ENCODE measurements at regions not wholly inside any gene's neighbourhood (a gene's known extent, or its start where the extent isn't known, plus 50 kb on each side); places are given as distances from the start of the nearest gene placed in this dataset.
A peak's percentile ranks its signal among the peaks of the same experiment; 100 is the strongest.

GRCh38 chr2:217356781-217357180 is 496.9 kb upstream of the TNP1 start:
- no peak overlapping the region for H3K27ac ChIP-seq (ENCODE audit: low read depth in 1 of 2, low read length in 1 of 2)
- H3K9me3 ChIP-seq (ENCODE audit: control insufficient read depth in 4 of 4, insufficient read depth in 3 of 4, low read length in 3 of 4) = no peaks in the 10 kb centered on the region
- ATAC-seq (ENCODE audit: insufficient read depth, low FRiP score) = no peak
- H3K36me3 ChIP-seq (ENCODE audit: control insufficient read depth in 4 of 4, insufficient read depth in 4 of 4, low read length in 4 of 4) = no peaks in the 10 kb centered on the region
- 59 to 76% methylated on average over 7 of the region's 7 CpGs for WGBS, 2 donors
- H3K27me3 ChIP-seq (ENCODE audit: control insufficient read depth in 3 of 3, insufficient read depth in 3 of 3, low read length in 2 of 3) = no peaks in the 10 kb centered on the region
- H3K4me1 ChIP-seq (ENCODE audit: control insufficient read depth in 5 of 5, insufficient read depth in 5 of 5, low read length in 5 of 5) = peaks cover 0 to 15% (median 8%) of the 10 kb centered on the region in 5 donors
- no peak overlapping the region for H3K4me3 ChIP-seq
- peak in 2 of 3 donors; percentile 26 to 50 for DNase-seq
- no peak for TF ChIP-seq CTCF (IDR thresholded peaks at IDR 0.05; ENCODE audit: control extremely low read depth, extremely low read depth)
- H3K9ac ChIP-seq (ENCODE audit: insufficient read depth in 1 of 2, low read length in 2 of 2) = no peak overlapping the region

- Histone ChIP-seq H3K27me3 (ENCODE audit: control insufficient read depth in 3 of 3, insufficient read depth in 3 of 3, low read length in 2 of 3) (no peaks in the 10 kb centered on the region), H3K4me1 (ENCODE audit: control insufficient read depth in 5 of 5, insufficient read depth in 5 of 5, low read length in 5 of 5) (peaks cover 0 to 12% (median 7%) of the 10 kb centered on the region in 5 donors), H3K9ac (ENCODE audit: insufficient read depth in 1 of 2, low read length in 2 of 2) (no peak overlapping the region), H3K36me3 (ENCODE audit: control insufficient read depth in 4 of 4, insufficient read depth in 4 of 4, low read length in 4 of 4) (no peaks in the 10 kb centered on the region), H3K9me3 (ENCODE audit: control insufficient read depth in 4 of 4, insufficient read depth in 3 of 4, low read length in 3 of 4) (no peaks in the 10 kb centered on the region), H3K4me3 (no peak overlapping the region), H3K27ac (ENCODE audit: low read depth in 1 of 2, low read length in 1 of 2) (peak overlapping the region in 1 of 2 donors; percentile 32)
- ATAC-seq (ENCODE audit: insufficient read depth, low FRiP score) (no peak), DNase-seq (no peak)
- no peak for TF ChIP-seq CTCF (IDR thresholded peaks at IDR 0.05; ENCODE audit: control extremely low read depth, extremely low read depth)
- 98 to 100% methylated on average over 1 of the region's 1 CpG for WGBS, 2 donors
Measured at GRCh38 chr2:217356142-217356541, 496.3 kb upstream of the TNP1 start.

- DNase-seq (no peak), ATAC-seq (ENCODE audit: insufficient read depth, low FRiP score) (no peak)
- Histone ChIP-seq H3K9ac (ENCODE audit: insufficient read depth in 1 of 2, low read length in 2 of 2) (no peak overlapping the region), H3K4me1 (ENCODE audit: control insufficient read depth in 5 of 5, insufficient read depth in 5 of 5, low read length in 5 of 5) (peaks cover 0 to 8% (median 0%) of the 10 kb centered on the region in 5 donors), H3K9me3 (ENCODE audit: control insufficient read depth in 4 of 4, insufficient read depth in 3 of 4, low read length in 3 of 4) (peaks cover 0 to 3% (median 1%) of the 10 kb centered on the region in 4 donors), H3K27ac (ENCODE audit: low read depth in 1 of 2, low read length in 1 of 2) (no peak overlapping the region), H3K36me3 (ENCODE audit: control insufficient read depth in 4 of 4, insufficient read depth in 4 of 4, low read length in 4 of 4) (no peaks in the 10 kb centered on the region), H3K4me3 (no peak overlapping the region), H3K27me3 (ENCODE audit: control insufficient read depth in 3 of 3, insufficient read depth in 3 of 3, low read length in 2 of 3) (no peaks in the 10 kb centered on the region)
- TF ChIP-seq CTCF (IDR thresholded peaks at IDR 0.05; ENCODE audit: control extremely low read depth, extremely low read depth) = no peak
- WGBS, 2 donors = 46 to 70% methylated on average over 4 of the region's 4 CpGs
Measured at GRCh38 chr2:217353591-217353990, 493.7 kb upstream of the TNP1 start.

GRCh38 chr2:217351378-217351777 is 491.5 kb upstream of the TNP1 start:
- DNase-seq (no peak), ATAC-seq (ENCODE audit: insufficient read depth, low FRiP score) (no peak)
- H3K4me3 ChIP-seq = no peak overlapping the region
- peaks cover 0 to 4% (median 1%) of the 10 kb centered on the region in 4 donors for H3K9me3 ChIP-seq (ENCODE audit: control insufficient read depth in 4 of 4, insufficient read depth in 3 of 4, low read length in 3 of 4)
- peaks cover 0 to 4% (median 0%) of the 10 kb centered on the region in 5 donors for H3K4me1 ChIP-seq (ENCODE audit: control insufficient read depth in 5 of 5, insufficient read depth in 5 of 5, low read length in 5 of 5)
- H3K27me3 ChIP-seq (ENCODE audit: control insufficient read depth in 3 of 3, insufficient read depth in 3 of 3, low read length in 2 of 3) = no peaks in the 10 kb centered on the region
- no peaks in the 10 kb centered on the region for H3K36me3 ChIP-seq (ENCODE audit: control insufficient read depth in 4 of 4, insufficient read depth in 4 of 4, low read length in 4 of 4)
- no peak overlapping the region for H3K9ac ChIP-seq (ENCODE audit: insufficient read depth in 1 of 2, low read length in 2 of 2)
- no peak overlapping the region for H3K27ac ChIP-seq (ENCODE audit: low read depth in 1 of 2, low read length in 1 of 2)
- TF ChIP-seq CTCF (IDR thresholded peaks at IDR 0.05; ENCODE audit: control extremely low read depth, extremely low read depth) = no peak
- WGBS, 2 donors = 74% methylated on average over 5 of the region's 5 CpGs
